OCI-LY7 (cell line): ENCODE measurements at regions not wholly inside any gene's neighbourhood (a gene's known extent, or its start where the extent isn't known, plus 50 kb on each side); places are given as distances from the start of the nearest gene placed in this dataset.

Experiments used
- BruUV-seq: library from RNA; stranded (reverse); fragments of 400-500 nt; replicated peaks from 2 replicates; lab custom pipeline; 2021; lab: Mats Ljungman, UMichigan
- CTCF ChIA-PET: fragments of 300-600 bp; sonication (Branson Sonifier 250); formaldehyde crosslinking; loops from one replicate; lab custom pipeline; 2022; ENCODE audit warnings: antibody characterized with exemption; ENCODE audit not compliant: unreplicated experiment; lab: Charles Lee
- POLR2A ChIA-PET: fragments of 300-600 bp; sonication (Branson Sonifier 250); formaldehyde crosslinking; loops from one replicate; lab custom pipeline; 2022; ENCODE audit warnings: antibody characterized with exemption; lab: Charles Lee
- DNase-seq: peaks from one replicate; pipeline ENCODE4 v3.0.0-alpha.2; 2015; ENCODE audit warnings: low spot score
- H2AFZ ChIP-seq: fragments of 200-600 bp; sonication (generic), shearing (Covaris generic); 2 replicates; pipeline ENCODE4 v1.6.1; 2014; ENCODE audit warnings: mild to moderate bottlenecking, antibody characterized with exemption, low read length, moderate library complexity
- H3K27ac ChIP-seq: fragments of 200-600 bp; sonication (generic); 2 replicates; pipeline ENCODE4 v1.5.1; 2014; ENCODE audit warnings: mixed run types, low read depth, mild to moderate bottlenecking, moderate library complexity, low read length, inconsistent platforms; ENCODE audit not compliant: poor library complexity, severe bottlenecking
- H3K36me3 ChIP-seq: fragments of 200-600 bp; sonication (generic); 2 replicates; pipeline ENCODE4 v1.6.1; 2014; ENCODE audit warnings: mild to moderate bottlenecking, antibody characterized with exemption, low read length, moderate library complexity, mixed read lengths; ENCODE audit not compliant: insufficient read depth
- H3K4me1 ChIP-seq: fragments of 200-600 bp; sonication (generic); 2 replicates; pipeline ENCODE4 v1.5.1; 2014; ENCODE audit warnings: mild to moderate bottlenecking, low read length; ENCODE audit not compliant: insufficient read depth, poor library complexity, severe bottlenecking
- H3K4me2 ChIP-seq: fragments of 200-600 bp; sonication (generic); 2 replicates; pipeline ENCODE4 v1.6.1; 2014; ENCODE audit warnings: mild to moderate bottlenecking, low read length
- H3K4me3 ChIP-seq: fragments of 200-600 bp; sonication (generic); 2 replicates; pipeline ENCODE4 v1.5.1; 2014; ENCODE audit warnings: mild to moderate bottlenecking, low read depth, low read length; ENCODE audit not compliant: poor library complexity, severe bottlenecking
- H3K79me2 ChIP-seq: fragments of 200-600 bp; sonication (generic); 2 replicates; pipeline ENCODE4 v1.6.1; 2016; ENCODE audit warnings: low read depth, mild to moderate bottlenecking, low read length, moderate library complexity, mixed read lengths; ENCODE audit not compliant: insufficient read depth
- H3K9me2 ChIP-seq: fragments of 200-600 bp; sonication (generic); 2 replicates; pipeline ENCODE4 v1.6.1; 2016; ENCODE audit warnings: mild to moderate bottlenecking, low read length, mixed read lengths; ENCODE audit not compliant: insufficient read depth
- H3K9me3 ChIP-seq: fragments of 200-600 bp; sonication (generic); 2 replicates; pipeline ENCODE4 v1.6.1; 2014; ENCODE audit warnings: mild to moderate bottlenecking, mixed run types, low read length, mixed read lengths
- H4K20me1 ChIP-seq: fragments of 200-600 bp; sonication (generic); 2 replicates; pipeline ENCODE4 v1.6.1; 2014; ENCODE audit warnings: mild to moderate bottlenecking, antibody characterized with exemption, low read length, moderate library complexity, mixed read lengths; ENCODE audit not compliant: insufficient read depth
- CTCF ChIP-seq: fragments of 200-600 bp; sonication (generic); conservative IDR thresholded peaks from 2 replicates; pipeline ENCODE4 v1.5.1; 2014; ENCODE audit warnings: mild to moderate bottlenecking, antibody characterized with exemption, low read length, moderate library complexity, mixed read lengths
- EZH2phosphoT487 ChIP-seq: fragments of 200-600 bp; sonication (generic); IDR thresholded peaks from 2 replicates; pipeline ENCODE4 v1.6.1; 2018; ENCODE audit warnings: low read depth, borderline replicate concordance, mild to moderate bottlenecking, mixed run types, antibody characterized with exemption, low read length, moderate library complexity, mixed read lengths
- intact Hi-C: fragments of 100-400 bp; cut with micrococcal nuclease; formaldehyde crosslinking; loops from one replicate; pipeline ENCODE4 v1.10.0; 2022; ENCODE audit not compliant: unreplicated experiment

- Histone ChIP-seq H3K27ac (no peak overlapping the region), H4K20me1 (no peaks in the 10 kb centered on the region), H3K9me2 (no peaks in the 10 kb centered on the region), H3K4me2 (peak overlapping the region; percentile 20; the same call in 1 of the 2 replicates), H3K9me3 (no peaks in the 10 kb centered on the region), H3K4me1 (peaks cover 48% of the 10 kb centered on the region), H3K79me2 (no peaks in the 10 kb centered on the region), H3K4me3 (no peak overlapping the region), H3K36me3 (no peaks in the 10 kb centered on the region), H2AFZ (no peak overlapping the region)
- peak; percentile 22 for DNase-seq
- ChIA-PET CTCF (no interaction called here), POLR2A (no interaction called here)
- intact Hi-C loops, result no loop called here
- TF ChIP-seq CTCF (no peak), EZH2phosphoT487 (no peak)
- no TSS peak for BruUV-seq
These were observed 182.7 kb upstream of the C14orf180 start for GRCh38 chr14:104396682-104397470.

- peaks cover 37% of the 10 kb centered on the region for H3K4me1 ChIP-seq
These were observed 181.6 kb upstream of the C14orf180 start for GRCh38 chr14:104397956-104398355.

More at GRCh38 chr14:104397956-104398355, 181.6 kb upstream of the C14orf180 start:
- Histone ChIP-seq H3K79me2 (no peaks in the 10 kb centered on the region), H3K9me2 (no peaks in the 10 kb centered on the region), H3K4me3 (no peak overlapping the region), H3K4me2 (no peak overlapping the region), H3K27ac (no peak overlapping the region), H3K9me3 (no peaks in the 10 kb centered on the region), H3K36me3 (no peaks in the 10 kb centered on the region), H4K20me1 (no peaks in the 10 kb centered on the region), H2AFZ (no peak overlapping the region)
- CTCF ChIA-PET, result no interaction called here
- no TSS peak for BruUV-seq
- intact Hi-C loops, result no loop called here
- TF ChIP-seq EZH2phosphoT487, result no peak
- TF ChIP-seq CTCF, result no peak
- no peak for DNase-seq
- POLR2A ChIA-PET, result no interaction called here
